HEK293T (cell line): ENCODE measurements at regions not wholly inside any gene's neighbourhood (a gene's known extent, or its start where the extent isn't known, plus 50 kb on each side); places are given as distances from the start of the nearest gene placed in this dataset.

Experiments used
- CTCF ChIA-PET: fragments of 350-600 bp; formaldehyde crosslinking; extraction: SDS; loops from one replicate; lab custom pipeline; 2021; ENCODE audit warnings: antibody characterized with exemption, inconsistent platforms; lab: Yijun Ruan, JAX
- POLR2A ChIA-PET: fragments of 350-600 bp; formaldehyde crosslinking; extraction: SDS; loops from one replicate; lab custom pipeline; 2020; ENCODE audit warnings: antibody characterized with exemption, inconsistent platforms; lab: Yijun Ruan, JAX
- DNase-seq: peaks from one replicate; pipeline ENCODE4 v3.0.0; 2012; ENCODE audit warnings: mixed read lengths; ENCODE audit errors: extremely low spot score
- ARNT ChIP-seq: fragments of 450-650 bp; IDR thresholded peaks from 2 replicates; pipeline ENCODE4 v1.6.1; 2017; ENCODE audit warnings: mild to moderate bottlenecking
- BHLHE40 ChIP-seq: fragments of 450-650 bp; IDR thresholded peaks from 2 replicates; pipeline ENCODE4 v1.6.1; 2016; ENCODE audit warnings: mild to moderate bottlenecking, moderate library complexity, borderline replicate concordance
- CTBP1 ChIP-seq: fragments of 450-650 bp; IDR thresholded peaks from 2 replicates; pipeline ENCODE4 v1.6.1; 2016; ENCODE audit warnings: borderline replicate concordance
- ELF4 ChIP-seq: fragments of 450-650 bp; IDR thresholded peaks from 2 replicates; pipeline ENCODE4 v1.6.1; 2017; ENCODE audit warnings: antibody characterized with exemption
- FOXA1 ChIP-seq: fragments of 450-650 bp; IDR thresholded peaks from 2 replicates; pipeline ENCODE4 v1.6.1; 2016; ENCODE audit warnings: mild to moderate bottlenecking
- FOXK2 ChIP-seq: fragments of 450-650 bp; IDR thresholded peaks from 2 replicates; pipeline ENCODE4 v1.6.1; 2016; ENCODE audit warnings: mild to moderate bottlenecking
- FOXM1 ChIP-seq: fragments of 450-650 bp; IDR thresholded peaks from 2 replicates; pipeline ENCODE4 v1.6.1; 2017; ENCODE audit warnings: mild to moderate bottlenecking, borderline replicate concordance
- HDGF ChIP-seq: fragments of 450-650 bp; IDR thresholded peaks from 2 replicates; pipeline ENCODE4 v1.6.1; 2017; ENCODE audit warnings: antibody characterized with exemption, borderline replicate concordance
- L3MBTL2 ChIP-seq: fragments of 450-650 bp; conservative IDR thresholded peaks from 2 replicates; pipeline ENCODE4 v1.6.1; 2016; ENCODE audit warnings: mild to moderate bottlenecking
- LEF1 ChIP-seq: fragments of 450-650 bp; IDR thresholded peaks from 2 replicates; pipeline ENCODE4 v1.6.1; 2017; ENCODE audit warnings: mild to moderate bottlenecking, borderline replicate concordance
- NFRKB ChIP-seq: fragments of 450-650 bp; IDR thresholded peaks from 2 replicates; pipeline ENCODE4 v1.6.1; 2016; ENCODE audit warnings: mild to moderate bottlenecking, moderate library complexity
- SP1 ChIP-seq: fragments of 450-650 bp; IDR thresholded peaks from 2 replicates; pipeline ENCODE4 v1.6.1; 2017
- SUZ12 ChIP-seq: fragments of 450-650 bp; IDR thresholded peaks from 2 replicates; pipeline ENCODE4 v1.6.1; 2016; ENCODE audit warnings: mild to moderate bottlenecking
- TARDBP ChIP-seq: fragments of 450-650 bp; IDR thresholded peaks from 2 replicates; pipeline ENCODE4 v1.6.1; 2016
- ZNF384 ChIP-seq: fragments of 450-650 bp; IDR thresholded peaks from 2 replicates; pipeline ENCODE4 v1.6.1; 2016
- TF ChIP-seq, protein P1 (sequence below): fragments of 450-650 bp; IDR thresholded peaks from 2 replicates; pipeline ENCODE4 v1.6.1; 2016

DNA sequence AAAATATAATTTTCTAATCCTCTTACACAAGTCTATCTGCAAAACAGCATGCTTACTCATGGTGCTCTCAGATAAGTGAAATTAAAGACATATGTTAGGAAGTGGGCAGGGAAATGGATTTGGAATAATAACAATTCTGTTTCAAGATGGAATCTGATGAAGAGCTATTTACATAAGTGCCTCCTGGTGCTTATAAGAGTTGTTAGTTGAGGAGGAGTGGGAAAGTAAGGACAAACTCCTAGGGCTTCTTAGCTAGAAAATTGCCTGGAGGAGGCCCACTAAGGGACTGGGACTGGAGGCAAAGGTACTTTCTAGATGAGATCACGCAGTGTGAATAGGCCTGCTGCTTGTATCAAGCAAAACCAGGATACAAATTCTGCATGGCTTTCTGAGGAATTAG, 939.8 kb downstream of the GLUD2 start:
- ChIA-PET CTCF (no interaction called here), POLR2A (no interaction called here)
- DNase-seq = no peak
- TF ChIP-seq HDGF = no peak
- no peak for TF ChIP-seq ZNF384
- TF ChIP-seq L3MBTL2 = no peak
- TF ChIP-seq FOXM1 = no peak
- TF ChIP-seq BHLHE40 = no peak
- TF ChIP-seq, protein P1, sequence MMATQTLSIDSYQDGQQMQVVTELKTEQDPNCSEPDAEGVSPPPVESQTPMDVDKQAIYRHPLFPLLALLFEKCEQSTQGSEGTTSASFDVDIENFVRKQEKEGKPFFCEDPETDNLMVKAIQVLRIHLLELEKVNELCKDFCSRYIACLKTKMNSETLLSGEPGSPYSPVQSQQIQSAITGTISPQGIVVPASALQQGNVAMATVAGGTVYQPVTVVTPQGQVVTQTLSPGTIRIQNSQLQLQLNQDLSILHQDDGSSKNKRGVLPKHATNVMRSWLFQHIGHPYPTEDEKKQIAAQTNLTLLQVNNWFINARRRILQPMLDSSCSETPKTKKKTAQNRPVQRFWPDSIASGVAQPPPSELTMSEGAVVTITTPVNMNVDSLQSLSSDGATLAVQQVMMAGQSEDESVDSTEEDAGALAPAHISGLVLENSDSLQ = no peak
- no peak for TF ChIP-seq NFRKB
- TF ChIP-seq CTBP1 = no peak
- no peak for TF ChIP-seq FOXA1
- no peak for TF ChIP-seq ELF4
- TF ChIP-seq FOXK2 = no peak
- no peak for TF ChIP-seq SP1
- TF ChIP-seq ARNT = no peak

DNA sequence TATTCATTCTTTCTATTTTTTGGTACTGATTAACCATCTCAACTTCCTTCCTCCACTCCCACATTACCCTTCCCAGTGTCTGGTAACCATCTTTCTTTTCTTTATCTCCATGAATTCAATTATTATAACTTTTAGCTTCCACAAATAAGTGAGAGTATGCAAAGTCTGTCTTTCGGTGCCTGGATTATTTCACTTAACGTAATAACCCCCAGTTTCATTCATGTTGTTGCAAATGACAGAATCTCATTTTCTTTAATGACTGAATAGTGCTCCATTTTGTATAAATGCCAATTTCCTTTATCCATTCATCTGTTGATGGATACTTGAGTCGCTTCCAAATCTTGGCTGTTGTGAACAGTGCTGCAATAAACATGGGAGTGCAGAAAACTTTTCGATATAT, 940.4 kb downstream of the GLUD2 start:
- no peak for DNase-seq
- TF ChIP-seq FOXK2 (no peak), FOXA1 (no peak), NFRKB (no peak), L3MBTL2 (no peak), TARDBP (no peak), FOXM1 (no peak), SUZ12 (no peak), BHLHE40 (no peak), ELF4 (no peak), SP1 (no peak), LEF1 (no peak), HDGF (no peak), CTBP1 (no peak), ARNT (no peak), ZNF384 (no peak)
- TF ChIP-seq, protein P1 = no peak
- POLR2A ChIA-PET = no interaction called here
- CTCF ChIA-PET = no interaction called here

DNA sequence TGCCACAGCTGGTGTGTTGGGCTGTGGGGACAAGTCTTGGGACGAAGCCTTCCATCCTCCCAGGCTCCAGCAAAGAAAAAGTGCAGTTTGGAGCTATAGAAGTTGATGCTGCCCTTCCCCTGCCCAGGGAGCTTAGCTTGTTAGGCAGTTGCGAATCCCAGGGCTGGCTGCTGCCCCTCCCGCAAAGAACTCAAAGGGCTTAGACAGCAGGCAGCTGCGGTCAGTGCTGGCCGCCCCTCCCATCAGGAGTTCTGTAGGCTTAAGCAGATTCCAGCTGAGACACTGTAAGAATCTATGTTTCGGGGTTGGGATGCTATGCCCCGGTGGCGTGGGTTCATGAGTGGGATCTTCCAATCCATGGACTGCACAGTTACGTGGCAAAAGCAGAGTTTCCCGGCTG, 956.7 kb downstream of the GLUD2 start:
- DNase-seq = no peak
- POLR2A ChIA-PET = no interaction called here
- no peak for TF ChIP-seq FOXA1
- TF ChIP-seq HDGF = no peak
- TF ChIP-seq FOXM1 = no peak
- TF ChIP-seq ZNF384 = no peak
- TF ChIP-seq FOXK2 = no peak
- TF ChIP-seq, protein P1 = no peak
- no peak for TF ChIP-seq L3MBTL2
- TF ChIP-seq ELF4 = no peak
- no peak for TF ChIP-seq SUZ12
- TF ChIP-seq NFRKB = no peak
- TF ChIP-seq BHLHE40 = no peak
- no peak for TF ChIP-seq TARDBP
- TF ChIP-seq LEF1 = no peak
- no peak for TF ChIP-seq ARNT
- TF ChIP-seq CTBP1 = no peak
- no peak for TF ChIP-seq SP1
- CTCF ChIA-PET = no interaction called here

DNA sequence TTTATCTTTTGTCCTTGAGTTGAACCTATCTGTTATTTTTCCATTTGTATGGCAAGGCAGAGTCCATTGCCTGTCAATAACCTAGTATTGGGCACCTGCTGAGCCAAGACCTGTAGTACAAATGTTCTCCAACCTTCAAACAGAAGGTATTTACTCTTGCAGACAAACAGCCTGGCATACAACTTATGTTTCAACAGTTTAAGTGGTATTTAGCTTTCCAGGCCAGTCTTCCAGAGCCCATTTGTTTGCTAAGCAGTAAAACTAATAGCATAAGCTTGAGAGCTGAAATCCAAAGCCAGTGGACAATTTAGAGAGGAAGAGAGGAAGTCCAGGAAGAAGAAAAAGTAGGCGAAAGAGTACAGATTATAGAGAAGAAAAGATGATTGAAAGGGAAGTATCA, 979.3 kb downstream of the GLUD2 start:
- ChIA-PET CTCF (no interaction called here), POLR2A (no interaction called here)
- DNase-seq = no peak
- TF ChIP-seq LEF1 = no peak
- TF ChIP-seq NFRKB = no peak
- no peak for TF ChIP-seq ARNT
- no peak for TF ChIP-seq HDGF
- TF ChIP-seq SP1 = no peak
- TF ChIP-seq ZNF384 = no peak
- TF ChIP-seq BHLHE40 = no peak
- no peak for TF ChIP-seq SUZ12
- no peak for TF ChIP-seq FOXA1

DNA sequence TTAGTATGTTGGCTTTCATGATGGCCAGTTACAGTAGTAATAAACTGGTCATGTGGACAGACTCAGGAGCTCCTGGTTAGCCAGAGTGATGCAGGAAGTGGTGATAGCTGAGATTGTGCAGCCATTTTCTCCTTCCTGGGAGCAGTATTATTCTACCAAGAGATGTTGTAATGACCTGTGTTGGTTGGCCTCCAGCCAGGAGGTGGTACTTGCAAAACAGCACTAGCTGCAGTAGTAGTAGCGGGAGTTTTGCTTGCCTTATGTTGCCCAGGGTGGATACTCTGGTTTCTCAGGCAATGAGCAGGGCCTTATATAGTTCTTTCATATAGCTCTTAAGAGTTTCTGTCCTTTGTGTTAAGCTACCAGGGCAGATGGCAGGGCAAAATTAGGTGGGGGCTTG, 998.8 kb downstream of the GLUD2 start:
- ChIA-PET POLR2A (no interaction called here), CTCF (no interaction called here)
- no peak for TF ChIP-seq LEF1
- TF ChIP-seq HDGF = no peak
- TF ChIP-seq, protein P1 = no peak
- no peak for TF ChIP-seq ZNF384
- no peak for TF ChIP-seq FOXM1
- no peak for DNase-seq

DNA sequence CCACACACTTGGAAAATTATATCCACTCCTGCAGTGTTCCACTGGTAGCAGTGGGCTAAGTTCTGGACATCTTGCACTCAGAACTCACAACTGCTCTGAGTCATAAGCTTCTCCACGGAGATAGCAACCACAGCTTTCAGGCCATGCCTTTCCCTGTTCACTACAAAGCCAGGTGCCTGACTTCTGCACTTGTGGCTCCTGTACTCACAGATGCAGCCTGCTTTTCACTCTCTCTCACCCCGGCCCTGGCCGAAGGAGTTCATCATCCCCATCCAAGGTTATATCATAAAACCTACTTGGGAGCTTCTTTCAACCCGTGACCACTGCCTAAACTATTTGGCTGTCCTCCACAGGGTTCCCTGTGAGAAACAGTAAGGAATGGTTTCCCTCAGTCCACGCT, 999.4 kb downstream of the GLUD2 start:
- TF ChIP-seq SP1 (no peak), CTBP1 (no peak), HDGF (no peak), BHLHE40 (no peak), ZNF384 (no peak), ELF4 (no peak)
- DNase-seq = no peak
- POLR2A ChIA-PET = no interaction called here
- CTCF ChIA-PET = no interaction called here
